ENCODE measurements at regions not wholly inside any gene's neighbourhood (a gene's known extent, or its start where the extent isn't known, plus 50 kb on each side); places are given as distances from the start of the nearest gene placed in this dataset.

GRCh38 chr21:18191139-18191538 lies 53.5 kb upstream of the CHODL start:
- DNase-seq (ENCODE audit: low spot score) = no peak

GRCh38 chr21:18178509-18178908 lies 66.1 kb upstream of the CHODL start:
- DNase-seq (ENCODE audit: low spot score) = no peak

GRCh38 chr21:18174370-18174769 lies 70.3 kb upstream of the CHODL start:
- no peak for DNase-seq (ENCODE audit: low spot score)

- DNase-seq (ENCODE audit: low spot score) = no peak
Measured at GRCh38 chr21:18170829-18171228, 73.8 kb upstream of the CHODL start.

- no peak for DNase-seq (ENCODE audit: low spot score)
Measured at GRCh38 chr21:18170221-18170620, 74.4 kb upstream of the CHODL start.

GRCh38 chr21:18168108-18168507 lies 76.5 kb upstream of the CHODL start:
- DNase-seq (ENCODE audit: low spot score) = no peak

- peak; percentile 32 for DNase-seq (ENCODE audit: low spot score)
Measured at GRCh38 chr21:18164933-18165332, 79.7 kb upstream of the CHODL start.

GRCh38 chr21:18164483-18164882 lies 80.2 kb upstream of the CHODL start:
- DNase-seq (ENCODE audit: low spot score) = no peak

GRCh38 chr21:18163956-18164355 lies 80.7 kb upstream of the CHODL start:
- DNase-seq (ENCODE audit: low spot score) = no peak

GRCh38 chr21:18161841-18162240 lies 82.8 kb upstream of the CHODL start:
- no peak for DNase-seq (ENCODE audit: low spot score)

GRCh38 chr21:18157406-18157805 lies 87.2 kb upstream of the CHODL start:
- no peak for DNase-seq (ENCODE audit: low spot score)

- peak; percentile 45 for DNase-seq (ENCODE audit: low spot score)
Measured at GRCh38 chr21:18155508-18156193, 89.0 kb upstream of the CHODL start.

GRCh38 chr21:18153063-18153462 lies 91.6 kb upstream of the CHODL start:
- DNase-seq (ENCODE audit: low spot score) = no peak

GRCh38 chr21:18152371-18152770 lies 92.3 kb upstream of the CHODL start:
- DNase-seq (ENCODE audit: low spot score) = no peak

GRCh38 chr21:18151046-18151445 lies 93.6 kb upstream of the CHODL start:
- DNase-seq (ENCODE audit: low spot score) = no peak

GRCh38 chr21:18148401-18148800 lies 96.2 kb upstream of the CHODL start:
- DNase-seq (ENCODE audit: low spot score) = no peak

- DNase-seq (ENCODE audit: low spot score) = no peak
Measured at GRCh38 chr21:18147678-18148077, 97.0 kb upstream of the CHODL start.

GRCh38 chr21:18146820-18147219 lies 97.8 kb upstream of the CHODL start:
- DNase-seq (ENCODE audit: low spot score) = no peak

GRCh38 chr21:18144339-18144738 lies 100.3 kb upstream of the CHODL start:
- no peak for DNase-seq (ENCODE audit: low spot score)

GRCh38 chr21:18142655-18143054 lies 102.0 kb upstream of the CHODL start:
- DNase-seq (ENCODE audit: low spot score) = no peak

GRCh38 chr21:18138507-18138906 lies 106.1 kb upstream of the CHODL start:
- no peak for DNase-seq (ENCODE audit: low spot score)

GRCh38 chr21:18129526-18129925 lies 115.1 kb upstream of the CHODL start:
- no peak for DNase-seq (ENCODE audit: low spot score)

- no peak for DNase-seq (ENCODE audit: low spot score)
Measured at GRCh38 chr21:18118566-18118965, 126.1 kb upstream of the CHODL start.

- no peak for DNase-seq (ENCODE audit: low spot score)
Measured at GRCh38 chr21:18117176-18117575, 127.5 kb upstream of the CHODL start.

- no peak for DNase-seq (ENCODE audit: low spot score)
Measured at GRCh38 chr21:18114810-18115209, 129.8 kb upstream of the CHODL start.
